ENCODE measurements at regions not wholly inside any gene's neighbourhood (a gene's known extent, or its start where the extent isn't known, plus 50 kb on each side); places are given as distances from the start of the nearest gene placed in this dataset.
"Not testable (repeated sequence)": the region's sequence is repeated elsewhere in the genome, so short reads cannot be mapped to it uniquely, and the experiment has no call there.

- DNase-seq (ENCODE audit: low read depth in 2 of 2) = no peak
Observed at GRCh38 chr6:21710216-21710615, 116.7 kb downstream of the SOX4 start.

GRCh38 chr6:21710908-21711627 lies 117.5 kb downstream of the SOX4 start:
- DNase-seq (ENCODE audit: low read depth in 2 of 2) = no peak

GRCh38 chr6:21712213-21712612 lies 118.7 kb downstream of the SOX4 start:
- no peak for DNase-seq (ENCODE audit: low read depth in 2 of 2)

GRCh38 chr6:21713481-21713880 lies 119.9 kb downstream of the SOX4 start:
- no peak for DNase-seq (ENCODE audit: low read depth in 2 of 2)

GRCh38 chr6:21715180-21715579 lies 121.6 kb downstream of the SOX4 start:
- no peak for DNase-seq (ENCODE audit: low read depth in 2 of 2)

- no peak for DNase-seq (ENCODE audit: low read depth in 2 of 2)
Observed at GRCh38 chr6:21722510-21722909, 129.0 kb downstream of the SOX4 start.

- no peak for DNase-seq (ENCODE audit: low read depth in 2 of 2)
Observed at GRCh38 chr6:21726676-21727075, 133.1 kb downstream of the SOX4 start.

GRCh38 chr6:21728141-21728540 lies 134.6 kb downstream of the SOX4 start:
- no peak for DNase-seq (ENCODE audit: low read depth in 2 of 2)

- no peak for DNase-seq (ENCODE audit: low read depth in 2 of 2)
Observed at GRCh38 chr6:21729431-21729830, 135.9 kb downstream of the SOX4 start.

- DNase-seq (ENCODE audit: low read depth in 2 of 2) = no peak
Observed at GRCh38 chr6:21730533-21730932, 137.0 kb downstream of the SOX4 start.

GRCh38 chr6:21731411-21732031 lies 138.0 kb downstream of the SOX4 start:
- no peak for DNase-seq (ENCODE audit: low read depth in 2 of 2)

- DNase-seq (ENCODE audit: low read depth in 2 of 2) = not testable (repeated sequence)
Observed at GRCh38 chr6:21732032-21732730, 138.6 kb downstream of the SOX4 start.

- no peak for DNase-seq (ENCODE audit: low read depth in 2 of 2)
Observed at GRCh38 chr6:21732731-21733130, 139.2 kb downstream of the SOX4 start.

GRCh38 chr6:21733311-21733710 lies 139.8 kb downstream of the SOX4 start:
- DNase-seq (ENCODE audit: low read depth in 2 of 2) = no peak

GRCh38 chr6:21734204-21734603 lies 140.7 kb downstream of the SOX4 start:
- DNase-seq (ENCODE audit: low read depth in 2 of 2) = no peak

GRCh38 chr6:21738180-21739094 lies 144.9 kb downstream of the SOX4 start:
- no peak for DNase-seq (ENCODE audit: low read depth in 2 of 2)

GRCh38 chr6:21739241-21739640 lies 145.7 kb downstream of the SOX4 start:
- DNase-seq (ENCODE audit: low read depth in 2 of 2) = no peak

GRCh38 chr6:21739838-21740237 lies 146.3 kb downstream of the SOX4 start:
- DNase-seq (ENCODE audit: low read depth in 2 of 2) = no peak

- no peak for DNase-seq (ENCODE audit: low read depth in 2 of 2)
Observed at GRCh38 chr6:21740376-21741124, 147.0 kb downstream of the SOX4 start.

- no peak for DNase-seq (ENCODE audit: low read depth in 2 of 2)
Observed at GRCh38 chr6:21741221-21742109, 147.9 kb downstream of the SOX4 start.
